Natural killer cell (primary cell): ENCODE measurements at regions not wholly inside any gene's neighbourhood (a gene's known extent, or its start where the extent isn't known, plus 50 kb on each side); places are given as distances from the start of the nearest gene placed in this dataset.

Experiments used
- ATAC-seq, 3 donors: fragments of 150-1000 bp in 2 of 3; fragments of 200-7000 bp in 1 of 3; cut with Tn5 transposase; 1 replicate in 1 of 3; 2 replicates in 2 of 3; pipeline ENCODE4 v1.10.0; 2021; ENCODE audit warnings: mild to moderate bottlenecking in 2 of 3, moderate library complexity in 2 of 3
- DNase-seq, 2 donors: peaks; one replicate each; pipeline versions ENCODE4 v3.0.0 to v3.0.0-alpha.2; 2013 to 2021; ENCODE audit warnings: mixed read lengths in 1 of 2
- H3K27ac ChIP-seq: one replicate; pipeline ENCODE4 v1.5.1; 2013; ENCODE audit warnings: mild to moderate bottlenecking, low read length
- H3K27me3 ChIP-seq: one replicate; pipeline ENCODE4 v1.6.1; 2013; ENCODE audit warnings: low read length; ENCODE audit not compliant: control insufficient read depth, insufficient read depth
- H3K36me3 ChIP-seq: one replicate; pipeline ENCODE4 v1.6.1; 2013; ENCODE audit warnings: low read length; ENCODE audit not compliant: control insufficient read depth, insufficient read depth
- H3K4me1 ChIP-seq: one replicate; pipeline ENCODE4 v1.6.1; 2013; ENCODE audit warnings: low read length; ENCODE audit not compliant: control insufficient read depth, insufficient read depth
- H3K4me3 ChIP-seq: one replicate; pipeline ENCODE4 v1.5.1; 2013; ENCODE audit warnings: low read length
- H3K9me3 ChIP-seq: one replicate; pipeline ENCODE4 v1.6.1; 2013; ENCODE audit warnings: low read length; ENCODE audit not compliant: control insufficient read depth, insufficient read depth
- H3K27ac Mint-ChIP-seq, 2 donors: one replicate each; pipeline ENCODE4 v1.8.0; 2022; ENCODE audit warnings: mild to moderate bottlenecking in 2 of 2, mixed read lengths in 2 of 2, moderate library complexity in 1 of 2
- H3K27me3 Mint-ChIP-seq, 2 donors: one replicate each; pipeline ENCODE4 v1.8.0; 2022; ENCODE audit warnings: low read depth in 2 of 2, mixed read lengths in 2 of 2
- H3K36me3 Mint-ChIP-seq: one replicate; pipeline ENCODE4 v1.8.0; 2022; ENCODE audit warnings: mixed read lengths
- H3K4me1 Mint-ChIP-seq, 2 donors: one replicate each; pipeline ENCODE4 v1.8.0; 2022; ENCODE audit warnings: mixed read lengths in 2 of 2
- H3K4me3 Mint-ChIP-seq: one replicate; pipeline ENCODE4 v1.8.0; 2022; ENCODE audit warnings: mild to moderate bottlenecking, moderate library complexity, mixed read lengths
- H3K9me3 Mint-ChIP-seq, 2 donors: one replicate each; pipeline ENCODE4 v1.8.0; 2022; ENCODE audit warnings: mixed read lengths in 2 of 2
- CTCF ChIP-seq: fragments of 200-600 bp; IDR thresholded peaks from one replicate; pipeline ENCODE4 v1.8.0; 2022; ENCODE audit warnings: antibody characterized with exemption
- WGBS: methylation state at CpG from one replicate; pipeline ENCODE4 v1.1.7; 2013; ENCODE audit warnings: missing lambda C conversion rate; ENCODE audit not compliant: insufficient coverage; 5-methylcytosine and 5-hydroxymethylcytosine counted together
- intact Hi-C: fragments of 100-400 bp; cut with micrococcal nuclease; formaldehyde crosslinking; loops from one replicate; pipeline ENCODE4 v1.14.2; 2022

DNA sequence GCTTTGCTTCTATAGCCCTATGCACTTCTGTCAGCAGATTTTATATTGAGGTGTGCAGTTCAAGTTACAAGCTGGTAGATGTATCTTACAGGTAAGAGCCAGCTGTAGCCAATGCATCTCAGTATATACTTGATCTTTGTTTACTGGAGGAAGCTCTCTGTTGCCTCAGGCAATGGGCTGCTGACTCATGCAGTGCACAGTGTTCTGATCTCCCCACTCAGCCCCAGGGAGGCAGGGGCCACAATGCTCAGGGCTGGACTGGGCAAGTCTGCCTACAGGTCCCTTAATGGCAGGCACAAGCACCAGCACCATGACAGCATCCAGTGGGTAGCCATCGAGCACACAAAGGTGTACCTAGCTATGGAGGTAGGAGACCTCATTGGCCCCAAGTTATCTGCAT lies 178.8 kb upstream of the CDH10 start:
- Histone ChIP-seq H3K27ac (no peak overlapping the region), H3K36me3 (no peaks in the 10 kb centered on the region), H3K4me1 (no peaks in the 10 kb centered on the region), H3K9me3 (peaks cover 14% of the 10 kb centered on the region), H3K27me3 (no peaks in the 10 kb centered on the region), H3K4me3 (no peak overlapping the region)
- intact Hi-C loops = no loop called here
- no peak for DNase-seq
- H3K4me3 Mint-ChIP-seq = no peak overlapping the region
- 83% methylated on average over 1 of the region's 1 CpG for WGBS
- TF ChIP-seq CTCF = no peak
- H3K4me1 Mint-ChIP-seq = no peaks in the 10 kb centered on the region
- H3K9me3 Mint-ChIP-seq = peaks cover 10 to 20% of the 10 kb centered on the region in 2 donors
- peaks cover 18% of the 10 kb centered on the region for H3K36me3 Mint-ChIP-seq
- no peaks in the 10 kb centered on the region for H3K27me3 Mint-ChIP-seq
- H3K27ac Mint-ChIP-seq = no peak overlapping the region
- ATAC-seq = no peak

DNA sequence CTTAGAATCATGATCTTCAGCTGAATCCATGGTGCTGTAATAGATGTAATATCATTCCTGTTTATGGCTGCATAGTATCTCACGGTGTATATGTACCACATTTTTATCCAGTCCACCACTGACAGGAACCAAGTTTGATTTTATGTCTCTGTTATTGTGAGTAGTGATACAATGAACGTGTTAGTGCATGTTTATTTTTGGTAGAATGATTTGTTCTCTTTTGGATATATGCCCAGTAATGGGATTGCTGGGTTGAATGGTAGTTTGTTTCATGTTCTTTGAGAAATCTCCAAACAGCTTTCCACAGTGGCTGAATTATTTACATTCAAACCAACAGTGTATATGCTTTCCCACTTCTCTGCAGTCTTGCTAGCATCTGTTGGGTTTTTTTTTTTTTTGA lies 175.1 kb upstream of the CDH10 start:
- Histone ChIP-seq H3K9me3 (peaks cover 14% of the 10 kb centered on the region), H3K36me3 (no peaks in the 10 kb centered on the region), H3K4me1 (no peaks in the 10 kb centered on the region), H3K27ac (no peak overlapping the region), H3K27me3 (no peaks in the 10 kb centered on the region), H3K4me3 (no peak overlapping the region)
- H3K27me3 Mint-ChIP-seq = no peaks in the 10 kb centered on the region
- H3K4me3 Mint-ChIP-seq = no peak overlapping the region
- WGBS = 60% methylated on average over 1 of the region's 2 CpGs
- intact Hi-C loops = no loop called here
- no peaks in the 10 kb centered on the region for H3K4me1 Mint-ChIP-seq
- TF ChIP-seq CTCF = no peak
- H3K9me3 Mint-ChIP-seq = peaks cover 12 to 33% of the 10 kb centered on the region in 2 donors
- peaks cover 26% of the 10 kb centered on the region for H3K36me3 Mint-ChIP-seq
- H3K27ac Mint-ChIP-seq = no peak overlapping the region
- ATAC-seq = no peak
- DNase-seq = no peak

DNA sequence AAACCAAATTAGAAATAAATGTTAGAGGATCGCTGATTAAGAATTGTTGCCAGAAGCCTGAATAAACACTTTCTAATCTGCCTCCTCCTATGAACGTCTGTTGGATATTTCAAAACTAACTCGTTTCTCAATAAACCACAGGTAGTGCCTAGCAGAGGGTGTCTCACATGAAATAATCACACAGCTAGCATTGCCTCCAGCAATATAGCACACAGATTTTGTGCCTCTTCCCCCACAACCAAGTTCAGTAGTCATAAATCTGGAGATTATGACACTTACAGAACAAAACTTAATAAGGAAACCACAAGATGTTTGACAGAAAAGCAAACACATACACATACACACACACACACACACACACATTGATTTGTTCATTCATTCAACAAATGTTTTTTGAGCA lies 173.2 kb upstream of the CDH10 start:
- ATAC-seq (no peak), DNase-seq (no peak)
- Histone ChIP-seq H3K4me3 (no peak overlapping the region), H3K27ac (no peak overlapping the region), H3K4me1 (no peaks in the 10 kb centered on the region), H3K9me3 (peaks cover 2% of the 10 kb centered on the region), H3K36me3 (no peaks in the 10 kb centered on the region), H3K27me3 (no peaks in the 10 kb centered on the region)
- WGBS = 39% methylated on average over 3 of the region's 3 CpGs
- intact Hi-C loops = no loop called here
- Mint-ChIP-seq H3K36me3 (peaks cover 28% of the 10 kb centered on the region), H3K27ac (no peak overlapping the region), H3K4me1 (no peaks in the 10 kb centered on the region), H3K4me3 (no peak overlapping the region), H3K27me3 (no peaks in the 10 kb centered on the region), H3K9me3 (peaks cover 14 to 36% of the 10 kb centered on the region in 2 donors)
- no peak for TF ChIP-seq CTCF

DNA sequence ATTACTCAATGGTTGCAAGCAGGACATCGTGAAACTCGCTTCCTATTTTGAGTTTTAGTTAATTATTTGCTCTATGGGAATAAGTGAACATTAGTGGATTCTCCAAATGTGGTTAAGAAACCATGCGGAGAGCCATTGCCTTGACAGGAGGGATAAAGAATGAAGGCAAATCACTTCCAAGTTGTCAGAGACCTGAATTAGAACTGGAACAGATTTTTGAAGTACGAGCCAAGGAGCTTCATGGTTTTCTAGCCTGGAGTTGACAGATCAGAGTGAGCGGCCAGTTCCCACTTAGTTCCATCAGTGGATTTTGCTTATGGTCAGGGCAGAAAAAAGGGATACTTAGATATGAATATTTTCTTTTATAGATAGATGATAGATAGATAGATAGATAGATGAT lies 171.4 kb upstream of the CDH10 start:
- Mint-ChIP-seq H3K4me1 (no peaks in the 10 kb centered on the region), H3K27me3 (no peaks in the 10 kb centered on the region), H3K36me3 (peaks cover 17% of the 10 kb centered on the region), H3K9me3 (peaks cover 10 to 30% of the 10 kb centered on the region in 2 donors), H3K27ac (no peak overlapping the region), H3K4me3 (no peak overlapping the region)
- intact Hi-C loops = no loop called here
- DNase-seq (no peak), ATAC-seq (no peak)
- Histone ChIP-seq H3K27ac (no peak overlapping the region), H3K4me1 (no peaks in the 10 kb centered on the region), H3K9me3 (no peaks in the 10 kb centered on the region), H3K36me3 (no peaks in the 10 kb centered on the region), H3K4me3 (no peak overlapping the region), H3K27me3 (no peaks in the 10 kb centered on the region)
- no peak for TF ChIP-seq CTCF
- WGBS = 66% methylated on average over 5 of the region's 5 CpGs
